ENCODE measurements at regions not wholly inside any gene's neighbourhood (a gene's known extent, or its start where the extent isn't known, plus 50 kb on each side); places are given as distances from the start of the nearest gene placed in this dataset.
A peak's percentile ranks its signal among the peaks of the same experiment; 100 is the strongest.

- TF ChIP-seq ZNF114 (CRISPR knock-in tag; IDR thresholded peaks at IDR 0.05) = no peak
- TF ChIP-seq, protein P1, sequence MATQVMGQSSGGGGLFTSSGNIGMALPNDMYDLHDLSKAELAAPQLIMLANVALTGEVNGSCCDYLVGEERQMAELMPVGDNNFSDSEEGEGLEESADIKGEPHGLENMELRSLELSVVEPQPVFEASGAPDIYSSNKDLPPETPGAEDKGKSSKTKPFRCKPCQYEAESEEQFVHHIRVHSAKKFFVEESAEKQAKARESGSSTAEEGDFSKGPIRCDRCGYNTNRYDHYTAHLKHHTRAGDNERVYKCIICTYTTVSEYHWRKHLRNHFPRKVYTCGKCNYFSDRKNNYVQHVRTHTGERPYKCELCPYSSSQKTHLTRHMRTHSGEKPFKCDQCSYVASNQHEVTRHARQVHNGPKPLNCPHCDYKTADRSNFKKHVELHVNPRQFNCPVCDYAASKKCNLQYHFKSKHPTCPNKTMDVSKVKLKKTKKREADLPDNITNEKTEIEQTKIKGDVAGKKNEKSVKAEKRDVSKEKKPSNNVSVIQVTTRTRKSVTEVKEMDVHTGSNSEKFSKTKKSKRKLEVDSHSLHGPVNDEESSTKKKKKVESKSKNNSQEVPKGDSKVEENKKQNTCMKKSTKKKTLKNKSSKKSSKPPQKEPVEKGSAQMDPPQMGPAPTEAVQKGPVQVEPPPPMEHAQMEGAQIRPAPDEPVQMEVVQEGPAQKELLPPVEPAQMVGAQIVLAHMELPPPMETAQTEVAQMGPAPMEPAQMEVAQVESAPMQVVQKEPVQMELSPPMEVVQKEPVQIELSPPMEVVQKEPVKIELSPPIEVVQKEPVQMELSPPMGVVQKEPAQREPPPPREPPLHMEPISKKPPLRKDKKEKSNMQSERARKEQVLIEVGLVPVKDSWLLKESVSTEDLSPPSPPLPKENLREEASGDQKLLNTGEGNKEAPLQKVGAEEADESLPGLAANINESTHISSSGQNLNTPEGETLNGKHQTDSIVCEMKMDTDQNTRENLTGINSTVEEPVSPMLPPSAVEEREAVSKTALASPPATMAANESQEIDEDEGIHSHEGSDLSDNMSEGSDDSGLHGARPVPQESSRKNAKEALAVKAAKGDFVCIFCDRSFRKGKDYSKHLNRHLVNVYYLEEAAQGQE (IDR thresholded peaks at IDR 0.05; ENCODE audit: unreplicated experiment) = no peak
- TF ChIP-seq, protein P2, sequence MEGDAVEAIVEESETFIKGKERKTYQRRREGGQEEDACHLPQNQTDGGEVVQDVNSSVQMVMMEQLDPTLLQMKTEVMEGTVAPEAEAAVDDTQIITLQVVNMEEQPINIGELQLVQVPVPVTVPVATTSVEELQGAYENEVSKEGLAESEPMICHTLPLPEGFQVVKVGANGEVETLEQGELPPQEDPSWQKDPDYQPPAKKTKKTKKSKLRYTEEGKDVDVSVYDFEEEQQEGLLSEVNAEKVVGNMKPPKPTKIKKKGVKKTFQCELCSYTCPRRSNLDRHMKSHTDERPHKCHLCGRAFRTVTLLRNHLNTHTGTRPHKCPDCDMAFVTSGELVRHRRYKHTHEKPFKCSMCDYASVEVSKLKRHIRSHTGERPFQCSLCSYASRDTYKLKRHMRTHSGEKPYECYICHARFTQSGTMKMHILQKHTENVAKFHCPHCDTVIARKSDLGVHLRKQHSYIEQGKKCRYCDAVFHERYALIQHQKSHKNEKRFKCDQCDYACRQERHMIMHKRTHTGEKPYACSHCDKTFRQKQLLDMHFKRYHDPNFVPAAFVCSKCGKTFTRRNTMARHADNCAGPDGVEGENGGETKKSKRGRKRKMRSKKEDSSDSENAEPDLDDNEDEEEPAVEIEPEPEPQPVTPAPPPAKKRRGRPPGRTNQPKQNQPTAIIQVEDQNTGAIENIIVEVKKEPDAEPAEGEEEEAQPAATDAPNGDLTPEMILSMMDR (conservative IDR thresholded peaks at IDR 0.05; ENCODE audit: low read depth in 2 of 2) = no peak
Observed at GRCh38 chr17:13734880-13735279, 133.2 kb upstream of the HS3ST3A1 start (continued).

- H3K4me1 Mint-ChIP-seq = peaks cover 3% of the 10 kb centered on the region; the same call in 1 of the 3 replicates
- ATAC-seq = peak; percentile 93
- Histone ChIP-seq H3K36me3 (ENCODE audit: insufficient read depth) (no peaks in the 10 kb centered on the region), H3K4me3 (no peak overlapping the region), H3K4me1 (ENCODE audit: insufficient read depth) (no peaks in the 10 kb centered on the region), H3K27ac (ENCODE audit: low read depth) (no peak overlapping the region), H4K20me1 (replicated peaks; ENCODE audit: insufficient read depth) (no peaks in the 10 kb centered on the region), H3F3A (replicated peaks; ENCODE audit: low read depth) (no peaks in the 10 kb centered on the region), H3K27me3 (ENCODE audit: insufficient read depth) (no peaks in the 10 kb centered on the region), H3K79me2 (replicated peaks; ENCODE audit: insufficient read depth) (no peaks in the 10 kb centered on the region), H3K4me2 (no peak overlapping the region), H2AFZ (peak overlapping the region; percentile 92), H3K9me2 (ENCODE audit: insufficient read depth) (peaks cover 16% of the 10 kb centered on the region)
- peaks cover 3% of the 10 kb centered on the region for H3K27me3 Mint-ChIP-seq (ENCODE audit: insufficient read depth, low read depth, poor library complexity)
- no peak overlapping the region for H3K4me3 Mint-ChIP-seq
- TF ChIP-seq, protein P2 (conservative IDR thresholded peaks at IDR 0.05; ENCODE audit: low read depth in 2 of 2) = peak; percentile 30 to 51; a peak in 3 of 4 replicates
- TF ChIP-seq CREB1 (CRISPR knock-in tag; IDR thresholded peaks at IDR 0.05; ENCODE audit: low read depth) = no peak
- peaks cover 24% of the 10 kb centered on the region for H3K9me3 Mint-ChIP-seq
- H3K27ac Mint-ChIP-seq = no peak overlapping the region
- DNase-seq (ENCODE audit: low spot score) = peak; percentile 61
- peaks cover 14% of the 10 kb centered on the region; the same call in 2 of the 3 replicates for H3K36me3 Mint-ChIP-seq (ENCODE audit: low read depth)
Observed at GRCh38 chr17:13735444-13735843, 133.7 kb upstream of the HS3ST3A1 start.

- H3K4me2 ChIP-seq = no peak overlapping the region
- H2AFZ ChIP-seq = peak overlapping the region; percentile 92
- no peak overlapping the region for H3K27ac Mint-ChIP-seq
Observed at GRCh38 chr17:13735861-13736260, 134.1 kb upstream of the HS3ST3A1 start.

More at GRCh38 chr17:13735861-13736260, 134.1 kb upstream of the HS3ST3A1 start:
- Histone ChIP-seq H3K4me3 (no peak overlapping the region), H3K79me2 (replicated peaks; ENCODE audit: insufficient read depth) (no peaks in the 10 kb centered on the region), H3K9me2 (ENCODE audit: insufficient read depth) (peaks cover 12% of the 10 kb centered on the region), H3K36me3 (ENCODE audit: insufficient read depth) (no peaks in the 10 kb centered on the region), H3F3A (replicated peaks; ENCODE audit: low read depth) (no peaks in the 10 kb centered on the region), H3K27me3 (ENCODE audit: insufficient read depth) (no peaks in the 10 kb centered on the region), H3K4me1 (ENCODE audit: insufficient read depth) (no peaks in the 10 kb centered on the region), H4K20me1 (replicated peaks; ENCODE audit: insufficient read depth) (no peaks in the 10 kb centered on the region), H3K27ac (ENCODE audit: low read depth) (no peak overlapping the region)
- Mint-ChIP-seq H3K36me3 (ENCODE audit: low read depth) (peaks cover 14% of the 10 kb centered on the region; the same call in 2 of the 3 replicates), H3K4me3 (no peak overlapping the region), H3K27me3 (ENCODE audit: insufficient read depth, low read depth, poor library complexity) (peaks cover 3% of the 10 kb centered on the region), H3K4me1 (peaks cover 3% of the 10 kb centered on the region; the same call in 1 of the 3 replicates), H3K9me3 (peaks cover 24% of the 10 kb centered on the region)
- no peak for ATAC-seq
- TF ChIP-seq JUNB (IDR thresholded peaks at IDR 0.05; ENCODE audit: unreplicated experiment) = no peak
- DNase-seq (ENCODE audit: low spot score) = no peak

All from GM23338 (cell line).